ENCODE measurements at regions not wholly inside any gene's neighbourhood (a gene's known extent, or its start where the extent isn't known, plus 50 kb on each side); places are given as distances from the start of the nearest gene placed in this dataset.

- 91 to 97% methylated on average over 1 of the region's 1 CpG for WGBS, 2 donors
- no peaks in the 10 kb centered on the region for H3K4me1 ChIP-seq (ENCODE audit: control insufficient read depth in 2 of 2, insufficient read depth in 2 of 2, low read length in 1 of 2)
These were observed 285.7 kb upstream of the USP15 start for GRCh38 chr12:61974461-61974860.

DNA sequence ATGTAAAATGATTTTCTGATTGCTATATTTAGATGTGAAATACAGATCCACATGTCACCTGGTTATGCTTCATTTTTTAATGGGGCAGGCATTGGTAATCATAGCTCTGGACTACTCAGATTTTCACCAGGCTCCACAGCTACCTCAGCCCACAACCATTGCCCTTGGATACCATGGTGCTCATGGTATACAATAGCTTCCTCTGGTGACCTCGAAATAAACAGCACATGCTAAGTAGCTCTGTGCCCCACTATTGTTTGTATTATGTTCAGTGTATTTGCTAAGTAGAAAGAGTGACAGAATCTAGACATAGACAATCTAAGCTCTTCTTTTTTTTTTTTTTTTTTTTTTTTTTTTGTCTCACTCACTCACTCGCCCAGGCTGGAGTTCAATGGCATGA, 274.4 kb upstream of the USP15 start:
- Histone ChIP-seq H3K4me3 (ENCODE audit: low read depth in 1 of 2, low read length in 2 of 2) (no peak overlapping the region), H3K27ac (ENCODE audit: low read depth in 2 of 2, low read length in 1 of 2) (no peak overlapping the region), H3K27me3 (ENCODE audit: control insufficient read depth in 1 of 2, insufficient read depth in 2 of 2, low read length in 2 of 2) (no peaks in the 10 kb centered on the region), H3K4me1 (ENCODE audit: control insufficient read depth in 2 of 2, insufficient read depth in 2 of 2, low read length in 1 of 2) (no peaks in the 10 kb centered on the region), H3K36me3 (ENCODE audit: control insufficient read depth in 2 of 2, insufficient read depth in 2 of 2, low read length in 1 of 2) (no peaks in the 10 kb centered on the region), H3K9me3 (ENCODE audit: control insufficient read depth in 2 of 2, insufficient read depth in 1 of 2, low read depth in 1 of 2, low read length in 1 of 2) (no peaks in the 10 kb centered on the region)
- 57 to 60% methylated on average over 2 of the region's 2 CpGs for WGBS, 2 donors

More at GRCh38 chr12:61974461-61974860, 285.7 kb upstream of the USP15 start:
- Histone ChIP-seq H3K27ac (ENCODE audit: low read depth in 2 of 2, low read length in 1 of 2) (no peak overlapping the region), H3K36me3 (ENCODE audit: control insufficient read depth in 2 of 2, insufficient read depth in 2 of 2, low read length in 1 of 2) (no peaks in the 10 kb centered on the region), H3K9me3 (ENCODE audit: control insufficient read depth in 2 of 2, insufficient read depth in 1 of 2, low read depth in 1 of 2, low read length in 1 of 2) (no peaks in the 10 kb centered on the region), H3K27me3 (ENCODE audit: control insufficient read depth in 1 of 2, insufficient read depth in 2 of 2, low read length in 2 of 2) (no peaks in the 10 kb centered on the region), H3K4me3 (ENCODE audit: low read depth in 1 of 2, low read length in 2 of 2) (no peak overlapping the region)

DNA sequence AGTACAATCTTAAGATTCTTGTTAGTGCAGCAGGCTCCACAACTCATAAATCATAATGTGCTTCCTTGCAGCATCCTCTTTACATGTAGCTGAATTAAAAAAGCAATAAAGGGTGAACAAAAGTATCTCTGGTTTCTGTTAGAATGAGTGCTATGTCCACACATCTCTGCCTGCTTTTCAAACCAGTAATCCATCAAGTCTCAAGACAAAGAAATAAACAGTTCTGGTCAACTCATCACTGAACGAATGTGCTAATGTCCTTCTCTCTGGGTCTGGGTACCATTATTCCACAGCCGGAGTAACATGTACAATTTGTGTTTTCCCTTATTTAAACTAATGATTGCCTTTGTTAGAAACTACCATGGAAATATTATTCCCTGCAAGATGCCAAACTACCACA, 273.0 kb upstream of the USP15 start:
- no peak overlapping the region for H3K4me3 ChIP-seq (ENCODE audit: low read depth in 1 of 2, low read length in 2 of 2)
- H3K27me3 ChIP-seq (ENCODE audit: control insufficient read depth in 1 of 2, insufficient read depth in 2 of 2, low read length in 2 of 2) = no peaks in the 10 kb centered on the region
- no peak overlapping the region for H3K27ac ChIP-seq (ENCODE audit: low read depth in 2 of 2, low read length in 1 of 2)
- H3K36me3 ChIP-seq (ENCODE audit: control insufficient read depth in 2 of 2, insufficient read depth in 2 of 2, low read length in 1 of 2) = no peaks in the 10 kb centered on the region
- no peaks in the 10 kb centered on the region for H3K9me3 ChIP-seq (ENCODE audit: control insufficient read depth in 2 of 2, insufficient read depth in 1 of 2, low read depth in 1 of 2, low read length in 1 of 2)
- 53 to 72% methylated on average over 2 of the region's 2 CpGs for WGBS, 2 donors
- H3K4me1 ChIP-seq (ENCODE audit: control insufficient read depth in 2 of 2, insufficient read depth in 2 of 2, low read length in 1 of 2) = no peaks in the 10 kb centered on the region

- H3K27me3 ChIP-seq (ENCODE audit: control insufficient read depth in 1 of 2, insufficient read depth in 2 of 2, low read length in 2 of 2) = no peaks in the 10 kb centered on the region
- H3K4me3 ChIP-seq (ENCODE audit: low read depth in 1 of 2, low read length in 2 of 2) = no peak overlapping the region
- no peaks in the 10 kb centered on the region for H3K36me3 ChIP-seq (ENCODE audit: control insufficient read depth in 2 of 2, insufficient read depth in 2 of 2, low read length in 1 of 2)
- H3K4me1 ChIP-seq (ENCODE audit: control insufficient read depth in 2 of 2, insufficient read depth in 2 of 2, low read length in 1 of 2) = no peaks in the 10 kb centered on the region
- H3K9me3 ChIP-seq (ENCODE audit: control insufficient read depth in 2 of 2, insufficient read depth in 1 of 2, low read depth in 1 of 2, low read length in 1 of 2) = no peaks in the 10 kb centered on the region
- 34 to 41% methylated on average over 3 of the region's 3 CpGs for WGBS, 2 donors
- H3K27ac ChIP-seq (ENCODE audit: low read depth in 2 of 2, low read length in 1 of 2) = no peak overlapping the region
These were observed 268.5 kb upstream of the USP15 start for GRCh38 chr12:61991661-61992060.

- H3K36me3 ChIP-seq (ENCODE audit: control insufficient read depth in 2 of 2, insufficient read depth in 2 of 2, low read length in 1 of 2) = no peaks in the 10 kb centered on the region
- H3K4me1 ChIP-seq (ENCODE audit: control insufficient read depth in 2 of 2, insufficient read depth in 2 of 2, low read length in 1 of 2) = no peaks in the 10 kb centered on the region
- H3K4me3 ChIP-seq (ENCODE audit: low read depth in 1 of 2, low read length in 2 of 2) = no peak overlapping the region
- 36 to 40% methylated on average over 2 of the region's 2 CpGs for WGBS, 2 donors
- no peak overlapping the region for H3K27ac ChIP-seq (ENCODE audit: low read depth in 2 of 2, low read length in 1 of 2)
- no peaks in the 10 kb centered on the region for H3K9me3 ChIP-seq (ENCODE audit: control insufficient read depth in 2 of 2, insufficient read depth in 1 of 2, low read depth in 1 of 2, low read length in 1 of 2)
- no peaks in the 10 kb centered on the region for H3K27me3 ChIP-seq (ENCODE audit: control insufficient read depth in 1 of 2, insufficient read depth in 2 of 2, low read length in 2 of 2)
These were observed 266.4 kb upstream of the USP15 start for GRCh38 chr12:61993734-61994345.

DNA sequence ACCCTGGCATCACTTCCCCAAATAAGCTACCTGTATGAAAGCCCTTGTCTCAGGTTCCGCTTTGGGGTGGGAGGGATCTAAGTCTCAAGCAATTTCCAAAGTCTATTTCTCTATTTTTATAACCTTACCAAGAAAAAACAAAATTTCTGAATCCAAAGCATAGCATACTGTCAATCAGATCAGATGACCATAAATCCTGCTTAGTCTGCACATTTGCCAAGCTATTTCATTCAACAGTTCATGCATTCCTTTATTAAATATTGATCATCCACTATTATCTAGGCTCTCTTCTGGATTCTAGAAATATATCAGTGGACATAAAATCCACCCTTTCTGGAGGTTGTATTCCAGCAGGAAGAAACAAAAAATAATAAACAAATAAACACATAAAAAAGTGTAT, 263.5 kb upstream of the USP15 start:
- H3K4me1 ChIP-seq (ENCODE audit: control insufficient read depth in 2 of 2, insufficient read depth in 2 of 2, low read length in 1 of 2) = no peaks in the 10 kb centered on the region
- WGBS, 2 donors = 91 to 92% methylated on average over 1 of the region's 1 CpG
- H3K27ac ChIP-seq (ENCODE audit: low read depth in 2 of 2, low read length in 1 of 2) = no peak overlapping the region
- no peaks in the 10 kb centered on the region for H3K36me3 ChIP-seq (ENCODE audit: control insufficient read depth in 2 of 2, insufficient read depth in 2 of 2, low read length in 1 of 2)
- no peak overlapping the region for H3K4me3 ChIP-seq (ENCODE audit: low read depth in 1 of 2, low read length in 2 of 2)
- H3K27me3 ChIP-seq (ENCODE audit: control insufficient read depth in 1 of 2, insufficient read depth in 2 of 2, low read length in 2 of 2) = no peaks in the 10 kb centered on the region
- no peaks in the 10 kb centered on the region for H3K9me3 ChIP-seq (ENCODE audit: control insufficient read depth in 2 of 2, insufficient read depth in 1 of 2, low read depth in 1 of 2, low read length in 1 of 2)

- Histone ChIP-seq H3K4me3 (ENCODE audit: low read depth in 1 of 2, low read length in 2 of 2) (no peak overlapping the region), H3K27ac (ENCODE audit: low read depth in 2 of 2, low read length in 1 of 2) (no peak overlapping the region), H3K36me3 (ENCODE audit: control insufficient read depth in 2 of 2, insufficient read depth in 2 of 2, low read length in 1 of 2) (no peaks in the 10 kb centered on the region), H3K9me3 (ENCODE audit: control insufficient read depth in 2 of 2, insufficient read depth in 1 of 2, low read depth in 1 of 2, low read length in 1 of 2) (no peaks in the 10 kb centered on the region), H3K27me3 (ENCODE audit: control insufficient read depth in 1 of 2, insufficient read depth in 2 of 2, low read length in 2 of 2) (no peaks in the 10 kb centered on the region), H3K4me1 (ENCODE audit: control insufficient read depth in 2 of 2, insufficient read depth in 2 of 2, low read length in 1 of 2) (no peaks in the 10 kb centered on the region)
- 18 to 29% methylated on average over 2 of the region's 2 CpGs for WGBS, 2 donors
These were observed 261.4 kb upstream of the USP15 start for GRCh38 chr12:61998791-61999190.

DNA sequence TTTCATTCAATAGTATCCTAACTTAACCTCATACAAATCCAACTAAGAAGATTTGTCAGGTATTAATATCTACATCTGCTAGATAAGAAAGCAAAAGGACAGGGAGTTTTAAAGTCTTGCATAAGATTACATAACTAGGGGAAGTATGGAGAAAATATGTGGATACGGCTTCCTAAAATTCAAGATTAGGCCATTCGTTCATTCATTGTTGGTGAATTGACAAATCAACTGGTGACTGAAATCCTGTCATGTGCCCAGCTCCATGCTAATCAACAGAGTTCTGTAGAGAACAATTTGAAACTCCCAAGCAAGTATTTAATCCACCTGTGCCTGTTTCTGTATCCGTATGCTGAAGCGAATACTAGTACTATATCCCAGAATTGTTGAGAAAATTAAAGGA, 260.9 kb upstream of the USP15 start:
- Histone ChIP-seq H3K4me1 (ENCODE audit: control insufficient read depth in 2 of 2, insufficient read depth in 2 of 2, low read length in 1 of 2) (no peaks in the 10 kb centered on the region), H3K36me3 (ENCODE audit: control insufficient read depth in 2 of 2, insufficient read depth in 2 of 2, low read length in 1 of 2) (no peaks in the 10 kb centered on the region), H3K27me3 (ENCODE audit: control insufficient read depth in 1 of 2, insufficient read depth in 2 of 2, low read length in 2 of 2) (no peaks in the 10 kb centered on the region), H3K9me3 (ENCODE audit: control insufficient read depth in 2 of 2, insufficient read depth in 1 of 2, low read depth in 1 of 2, low read length in 1 of 2) (no peaks in the 10 kb centered on the region), H3K27ac (ENCODE audit: low read depth in 2 of 2, low read length in 1 of 2) (no peak overlapping the region), H3K4me3 (ENCODE audit: low read depth in 1 of 2, low read length in 2 of 2) (no peak overlapping the region)
- 59 to 65% methylated on average over 4 of the region's 4 CpGs for WGBS, 2 donors

DNA sequence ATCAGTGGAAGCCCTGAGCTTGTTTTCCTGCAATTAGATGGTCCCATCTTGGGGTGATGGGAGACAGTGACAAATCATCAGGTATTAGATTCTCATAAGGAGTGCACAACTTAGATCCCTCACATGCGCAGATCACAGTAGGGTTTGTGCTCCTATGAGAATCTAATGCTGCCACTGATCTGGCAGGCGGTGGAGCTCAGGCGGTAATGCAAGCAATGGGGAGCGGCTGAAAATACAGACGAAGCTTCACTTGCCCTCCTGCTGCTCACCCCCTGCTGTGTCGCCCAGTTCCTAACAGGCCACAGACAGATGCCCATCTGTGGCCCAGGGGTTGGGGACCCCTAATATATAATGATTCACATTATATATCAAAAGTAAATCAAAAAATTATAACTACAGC, 258.8 kb upstream of the USP15 start:
- Histone ChIP-seq H3K27me3 (ENCODE audit: control insufficient read depth in 1 of 2, insufficient read depth in 2 of 2, low read length in 2 of 2) (no peaks in the 10 kb centered on the region), H3K4me1 (ENCODE audit: control insufficient read depth in 2 of 2, insufficient read depth in 2 of 2, low read length in 1 of 2) (no peaks in the 10 kb centered on the region), H3K9me3 (ENCODE audit: control insufficient read depth in 2 of 2, insufficient read depth in 1 of 2, low read depth in 1 of 2, low read length in 1 of 2) (no peaks in the 10 kb centered on the region), H3K27ac (ENCODE audit: low read depth in 2 of 2, low read length in 1 of 2) (no peak overlapping the region), H3K36me3 (ENCODE audit: control insufficient read depth in 2 of 2, insufficient read depth in 2 of 2, low read length in 1 of 2) (no peaks in the 10 kb centered on the region), H3K4me3 (ENCODE audit: low read depth in 1 of 2, low read length in 2 of 2) (no peak overlapping the region)
- WGBS, 2 donors = 94 to 98% methylated on average over 6 of the region's 6 CpGs

GRCh38 chr12:62003226-62003625, 257.0 kb upstream of the USP15 start:
- Histone ChIP-seq H3K9me3 (ENCODE audit: control insufficient read depth in 2 of 2, insufficient read depth in 1 of 2, low read depth in 1 of 2, low read length in 1 of 2) (no peaks in the 10 kb centered on the region), H3K4me1 (ENCODE audit: control insufficient read depth in 2 of 2, insufficient read depth in 2 of 2, low read length in 1 of 2) (no peaks in the 10 kb centered on the region), H3K36me3 (ENCODE audit: control insufficient read depth in 2 of 2, insufficient read depth in 2 of 2, low read length in 1 of 2) (no peaks in the 10 kb centered on the region), H3K4me3 (ENCODE audit: low read depth in 1 of 2, low read length in 2 of 2) (no peak overlapping the region), H3K27ac (ENCODE audit: low read depth in 2 of 2, low read length in 1 of 2) (no peak overlapping the region), H3K27me3 (ENCODE audit: control insufficient read depth in 1 of 2, insufficient read depth in 2 of 2, low read length in 2 of 2) (no peaks in the 10 kb centered on the region)
- WGBS, 2 donors = 87 to 88% methylated on average over 1 of the region's 1 CpG
